ENCODE measurements at regions not wholly inside any gene's neighbourhood (a gene's known extent, or its start where the extent isn't known, plus 50 kb on each side); places are given as distances from the start of the nearest gene placed in this dataset.

- no peak for TF ChIP-seq CTCF (IDR thresholded peaks at IDR 0.05)
- TF ChIP-seq POLR2AphosphoS5 (IDR thresholded peaks at IDR 0.05) = no peak
- no peak for TF ChIP-seq POLR2A (IDR thresholded peaks at IDR 0.05)
- TF ChIP-seq EP300 (IDR thresholded peaks at IDR 0.05) = no peak
Observed at GRCh38 chr2:16055848-16056580, 115.7 kb downstream of the MYCN start.
